Immature natural killer cell (primary cell): ENCODE measurements at regions not wholly inside any gene's neighbourhood (a gene's known extent, or its start where the extent isn't known, plus 50 kb on each side); places are given as distances from the start of the nearest gene placed in this dataset.
"Not testable (repeated sequence)": the region's sequence is repeated elsewhere in the genome, so short reads cannot be mapped to it uniquely, and the experiment has no call there.

Experiments used
- DNase-seq, 3 donors: peaks; one replicate each; pipeline ENCODE4 v3.0.0; 2022; ENCODE audit warnings: mixed read lengths in 1 of 3
- H3K27ac Mint-ChIP-seq, 6 donors: one replicate each; pipeline ENCODE4 v1.8.0; 2020; ENCODE audit warnings: mixed read lengths in 6 of 6, mild to moderate bottlenecking in 5 of 6, inconsistent platforms in 4 of 6, moderate library complexity in 3 of 6
- H3K27me3 Mint-ChIP-seq, 3 donors: one replicate each; pipeline ENCODE4 v1.8.0; 2020 to 2021; ENCODE audit warnings: low read depth in 3 of 3, mild to moderate bottlenecking in 3 of 3, mixed read lengths in 3 of 3, moderate library complexity in 3 of 3, inconsistent platforms in 1 of 3
- H3K36me3 Mint-ChIP-seq, 3 donors: one replicate each; pipeline ENCODE4 v1.8.0; 2020; ENCODE audit warnings: mixed read lengths in 3 of 3, inconsistent platforms in 2 of 3, mild to moderate bottlenecking in 2 of 3
- H3K4me1 Mint-ChIP-seq, 2 donors: one replicate each; pipeline ENCODE4 v1.8.0; 2020; ENCODE audit warnings: inconsistent platforms in 2 of 2, mild to moderate bottlenecking in 2 of 2, mixed read lengths in 2 of 2, moderate library complexity in 1 of 2
- H3K4me3 Mint-ChIP-seq, 5 donors: one replicate each; pipeline ENCODE4 v1.8.0; 2020; ENCODE audit warnings: mild to moderate bottlenecking in 5 of 5, mixed read lengths in 5 of 5, inconsistent platforms in 3 of 5, moderate library complexity in 3 of 5
- H3K9me3 Mint-ChIP-seq, 6 donors: one replicate each; pipeline ENCODE4 v1.8.0; 2020; ENCODE audit warnings: mild to moderate bottlenecking in 6 of 6, mixed read lengths in 6 of 6, inconsistent platforms in 4 of 6, moderate library complexity in 3 of 6

- no peak for DNase-seq
- H3K27ac Mint-ChIP-seq = no peak overlapping the region
- no peak overlapping the region for H3K4me3 Mint-ChIP-seq
- H3K4me1 Mint-ChIP-seq = no peaks in the 10 kb centered on the region
- peaks cover 0 to 2% (median 2%) of the 10 kb centered on the region in 3 donors for H3K27me3 Mint-ChIP-seq
- H3K36me3 Mint-ChIP-seq = no peaks in the 10 kb centered on the region
- H3K9me3 Mint-ChIP-seq = peaks cover 0 to 12% (median 6%) of the 10 kb centered on the region in 6 donors
Observed at GRCh38 chr3:19825193-19825592, 108.8 kb downstream of the EFHB start.

- no peak overlapping the region for H3K27ac Mint-ChIP-seq
- peaks cover 0 to 12% (median 7%) of the 10 kb centered on the region in 6 donors for H3K9me3 Mint-ChIP-seq
- no peaks in the 10 kb centered on the region for H3K4me1 Mint-ChIP-seq
- peaks cover 0 to 2% (median 2%) of the 10 kb centered on the region in 3 donors for H3K27me3 Mint-ChIP-seq
- no peak overlapping the region for H3K4me3 Mint-ChIP-seq
- H3K36me3 Mint-ChIP-seq = no peaks in the 10 kb centered on the region
- DNase-seq = no peak
Observed at GRCh38 chr3:19822805-19823204, 111.2 kb downstream of the EFHB start.

GRCh38 chr3:19816631-19817030, 117.4 kb downstream of the EFHB start:
- no peak for DNase-seq
- Mint-ChIP-seq H3K27me3 (peaks cover 0 to 2% (median 0%) of the 10 kb centered on the region in 3 donors), H3K27ac (no peak overlapping the region), H3K9me3 (peaks cover 0 to 7% (median 0%) of the 10 kb centered on the region in 6 donors), H3K36me3 (no peaks in the 10 kb centered on the region), H3K4me1 (no peaks in the 10 kb centered on the region), H3K4me3 (no peak overlapping the region)

- Mint-ChIP-seq H3K36me3 (no peaks in the 10 kb centered on the region), H3K9me3 (peaks cover 0 to 7% (median 0%) of the 10 kb centered on the region in 6 donors), H3K27me3 (no peaks in the 10 kb centered on the region), H3K4me3 (no peak overlapping the region), H3K4me1 (no peaks in the 10 kb centered on the region), H3K27ac (no peak overlapping the region)
- no peak for DNase-seq
Observed at GRCh38 chr3:19815805-19816204, 118.2 kb downstream of the EFHB start.

- not testable (repeated sequence) for H3K27ac Mint-ChIP-seq, DNase-seq, H3K4me1 Mint-ChIP-seq, H3K9me3 Mint-ChIP-seq, H3K4me3 Mint-ChIP-seq, H3K27me3 Mint-ChIP-seq, H3K36me3 Mint-ChIP-seq
Observed at GRCh38 chr3:19813743-19814142, 120.3 kb downstream of the EFHB start.

- no peaks in the 10 kb centered on the region for H3K36me3 Mint-ChIP-seq
- peaks cover 0 to 2% (median 0%) of the 10 kb centered on the region in 6 donors for H3K9me3 Mint-ChIP-seq
- no peak for DNase-seq
- no peak overlapping the region for H3K27ac Mint-ChIP-seq
- no peak overlapping the region for H3K4me3 Mint-ChIP-seq
- H3K27me3 Mint-ChIP-seq = no peaks in the 10 kb centered on the region
- no peaks in the 10 kb centered on the region for H3K4me1 Mint-ChIP-seq
Observed at GRCh38 chr3:19811689-19812088, 122.3 kb downstream of the EFHB start.

- Mint-ChIP-seq H3K4me3 (no peak overlapping the region), H3K4me1 (no peaks in the 10 kb centered on the region), H3K9me3 (peaks cover under 1 to 16% (median 3%) of the 10 kb centered on the region in 6 donors), H3K27me3 (peaks cover 0 to 4% (median 0%) of the 10 kb centered on the region in 3 donors), H3K27ac (no peak overlapping the region), H3K36me3 (no peaks in the 10 kb centered on the region)
- DNase-seq = no peak
Observed at GRCh38 chr3:19808834-19809233, 125.2 kb downstream of the EFHB start.

GRCh38 chr3:19799887-19800286, 134.1 kb downstream of the EFHB start:
- H3K4me3 Mint-ChIP-seq = no peak overlapping the region
- H3K9me3 Mint-ChIP-seq = peaks cover 5 to 46% (median 28%) of the 10 kb centered on the region in 6 donors
- H3K27me3 Mint-ChIP-seq = peaks cover 3 to 4% (median 4%) of the 10 kb centered on the region in 3 donors
- no peaks in the 10 kb centered on the region for H3K4me1 Mint-ChIP-seq
- DNase-seq = no peak
- no peak overlapping the region for H3K27ac Mint-ChIP-seq
- H3K36me3 Mint-ChIP-seq = peaks cover 0 to 4% (median 3%) of the 10 kb centered on the region in 3 donors

- no peak overlapping the region for H3K27ac Mint-ChIP-seq
- no peak for DNase-seq
- H3K27me3 Mint-ChIP-seq = peaks cover 2 to 4% (median 3%) of the 10 kb centered on the region in 3 donors
- H3K4me3 Mint-ChIP-seq = no peak overlapping the region
- H3K4me1 Mint-ChIP-seq = no peaks in the 10 kb centered on the region
- peaks cover 0 to 4% (median 3%) of the 10 kb centered on the region in 3 donors for H3K36me3 Mint-ChIP-seq
- H3K9me3 Mint-ChIP-seq = peaks cover 6 to 41% (median 27%) of the 10 kb centered on the region in 6 donors
Observed at GRCh38 chr3:19799115-19799514, 134.9 kb downstream of the EFHB start.

GRCh38 chr3:19798324-19798723, 135.7 kb downstream of the EFHB start:
- Mint-ChIP-seq H3K36me3 (peaks cover 0 to 4% (median 3%) of the 10 kb centered on the region in 3 donors), H3K9me3 (peaks cover 8 to 34% (median 21%) of the 10 kb centered on the region in 6 donors), H3K4me1 (no peaks in the 10 kb centered on the region), H3K27ac (no peak overlapping the region), H3K27me3 (peaks cover 0 to 4% (median 3%) of the 10 kb centered on the region in 3 donors), H3K4me3 (no peak overlapping the region)
- DNase-seq = no peak

GRCh38 chr3:19792388-19792787, 141.6 kb downstream of the EFHB start:
- Mint-ChIP-seq H3K27me3 (peaks cover 1 to 6% (median 2%) of the 10 kb centered on the region in 3 donors), H3K4me1 (no peaks in the 10 kb centered on the region), H3K36me3 (no peaks in the 10 kb centered on the region), H3K4me3 (no peak overlapping the region), H3K9me3 (peaks cover 0 to 5% (median 3%) of the 10 kb centered on the region in 6 donors), H3K27ac (no peak overlapping the region)
- DNase-seq = no peak

- no peaks in the 10 kb centered on the region for H3K4me1 Mint-ChIP-seq
- H3K4me3 Mint-ChIP-seq = no peak overlapping the region
- DNase-seq = no peak
- peaks cover 0 to 8% (median 2%) of the 10 kb centered on the region in 6 donors for H3K9me3 Mint-ChIP-seq
- H3K36me3 Mint-ChIP-seq = no peaks in the 10 kb centered on the region
- no peak overlapping the region for H3K27ac Mint-ChIP-seq
- no peaks in the 10 kb centered on the region for H3K27me3 Mint-ChIP-seq
Observed at GRCh38 chr3:19775765-19776164, 158.3 kb downstream of the EFHB start.

- Mint-ChIP-seq H3K36me3 (no peaks in the 10 kb centered on the region), H3K4me1 (no peaks in the 10 kb centered on the region), H3K4me3 (no peak overlapping the region), H3K27me3 (peaks cover 0 to 2% (median 0%) of the 10 kb centered on the region in 3 donors), H3K9me3 (peaks cover 0 to 6% (median 0%) of the 10 kb centered on the region in 6 donors), H3K27ac (no peak overlapping the region)
- no peak for DNase-seq
Observed at GRCh38 chr3:19769694-19770093, 164.3 kb downstream of the EFHB start.

- Mint-ChIP-seq H3K27me3 (peaks cover 0 to 3% (median 0%) of the 10 kb centered on the region in 3 donors), H3K4me3 (no peak overlapping the region), H3K36me3 (no peaks in the 10 kb centered on the region), H3K9me3 (peaks cover 0 to 4% (median 0%) of the 10 kb centered on the region in 6 donors), H3K27ac (no peak overlapping the region), H3K4me1 (no peaks in the 10 kb centered on the region)
- DNase-seq = no peak
Observed at GRCh38 chr3:19765954-19766353, 168.1 kb downstream of the EFHB start.

GRCh38 chr3:19757773-19758172, 176.2 kb downstream of the EFHB start:
- Mint-ChIP-seq H3K9me3 (peaks cover 0 to 8% (median 3%) of the 10 kb centered on the region in 6 donors), H3K27me3 (peaks cover 0 to 2% (median 0%) of the 10 kb centered on the region in 3 donors), H3K4me3 (no peak overlapping the region), H3K27ac (no peak overlapping the region), H3K4me1 (no peaks in the 10 kb centered on the region), H3K36me3 (no peaks in the 10 kb centered on the region)
- DNase-seq = no peak
